ENCODE measurements at regions not wholly inside any gene's neighbourhood (a gene's known extent, or its start where the extent isn't known, plus 50 kb on each side); places are given as distances from the start of the nearest gene placed in this dataset.
"Not testable (repeated sequence)": the region's sequence is repeated elsewhere in the genome, so short reads cannot be mapped to it uniquely, and the experiment has no call there.

DNA sequence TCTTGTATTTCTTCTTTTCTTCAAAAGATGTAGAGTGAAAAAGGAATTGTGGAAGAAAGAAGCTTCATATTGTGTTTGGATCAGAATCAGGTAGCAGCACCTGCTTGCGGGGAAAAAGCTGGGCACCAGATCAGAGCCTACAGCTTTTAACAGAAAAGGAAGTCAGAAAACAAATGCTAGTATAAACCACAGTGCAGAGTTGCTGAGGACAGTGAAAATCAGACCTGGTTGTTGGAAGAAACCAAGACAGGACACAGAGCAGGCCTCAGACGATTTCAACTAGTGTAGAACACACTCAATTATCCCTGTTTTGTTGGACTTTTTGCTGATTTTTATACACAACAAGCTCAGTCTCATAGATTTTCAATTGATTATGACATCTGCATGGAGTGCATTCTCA, 221.4 kb downstream of the PTN start:
- H3K4me1 ChIP-seq (ENCODE audit: low read length), result peaks cover 17% of the 10 kb centered on the region
- H4K20me1 ChIP-seq (ENCODE audit: insufficient read depth, low read length), result no peaks in the 10 kb centered on the region
- H3K4me3 ChIP-seq (ENCODE audit: low read length), result no peak overlapping the region
- TF ChIP-seq CTCF (IDR thresholded peaks at IDR 0.05; ENCODE audit: low read depth, low read length) (no peak), EZH2phosphoT487 (IDR thresholded peaks at IDR 0.05; ENCODE audit: low read depth) (no peak)
- no peak overlapping the region for H3K27ac ChIP-seq (ENCODE audit: low read length)
- H3K79me2 ChIP-seq (ENCODE audit: low read length), result no peaks in the 10 kb centered on the region
- no peaks in the 10 kb centered on the region for H3K27me3 ChIP-seq (ENCODE audit: low read depth, low read length)
- H3K36me3 ChIP-seq (replicated peaks; ENCODE audit: low read depth, low read length), result peaks cover 9% of the 10 kb centered on the region
- no peak overlapping the region for H3K4me2 ChIP-seq (ENCODE audit: low read length)
- H3K9ac ChIP-seq (ENCODE audit: low read length), result no peak overlapping the region
- H2AFZ ChIP-seq (ENCODE audit: low read depth, low read length), result no peak overlapping the region
- H3K9me3 ChIP-seq (ENCODE audit: insufficient read depth, low read length), result no peaks in the 10 kb centered on the region

- Histone ChIP-seq H3K4me1 (ENCODE audit: low read length) (peaks cover 17% of the 10 kb centered on the region), H3K27ac (ENCODE audit: low read length) (peak overlapping the region; percentile 70), H3K9ac (ENCODE audit: low read length) (no peak overlapping the region), H2AFZ (ENCODE audit: low read depth, low read length) (no peak overlapping the region), H3K36me3 (replicated peaks; ENCODE audit: low read depth, low read length) (peaks cover 9% of the 10 kb centered on the region), H3K27me3 (ENCODE audit: low read depth, low read length) (no peaks in the 10 kb centered on the region), H3K79me2 (ENCODE audit: low read length) (no peaks in the 10 kb centered on the region), H3K9me3 (ENCODE audit: insufficient read depth, low read length) (no peaks in the 10 kb centered on the region), H4K20me1 (ENCODE audit: insufficient read depth, low read length) (no peaks in the 10 kb centered on the region), H3K4me3 (ENCODE audit: low read length) (0 out of 2 replicates have a peak overlapping the region, but pooled peaks have one; percentile 9), H3K4me2 (ENCODE audit: low read length) (peak overlapping the region; percentile 47)
- TF ChIP-seq CTCF (IDR thresholded peaks at IDR 0.05; ENCODE audit: low read depth, low read length) (no peak), EZH2phosphoT487 (IDR thresholded peaks at IDR 0.05; ENCODE audit: low read depth) (no peak)
Observed at GRCh38 chr7:137120690-137121089, 222.8 kb downstream of the PTN start.

GRCh38 chr7:137110535-137110934, 233.0 kb downstream of the PTN start:
- no peaks in the 10 kb centered on the region for H4K20me1 ChIP-seq (ENCODE audit: insufficient read depth, low read length)
- no peaks in the 10 kb centered on the region for H3K79me2 ChIP-seq (ENCODE audit: low read length)
- H2AFZ ChIP-seq (ENCODE audit: low read depth, low read length), result no peak overlapping the region
- H3K36me3 ChIP-seq (replicated peaks; ENCODE audit: low read depth, low read length), result no peaks in the 10 kb centered on the region
- no peak overlapping the region for H3K4me3 ChIP-seq (ENCODE audit: low read length)
- no peaks in the 10 kb centered on the region for H3K4me1 ChIP-seq (ENCODE audit: low read length)
- no peak overlapping the region for H3K9ac ChIP-seq (ENCODE audit: low read length)
- no peaks in the 10 kb centered on the region for H3K27me3 ChIP-seq (ENCODE audit: low read depth, low read length)
- H3K27ac ChIP-seq (ENCODE audit: low read length), result no peak overlapping the region
- TF ChIP-seq CTCF (IDR thresholded peaks at IDR 0.05; ENCODE audit: low read depth, low read length) (no peak), EZH2phosphoT487 (IDR thresholded peaks at IDR 0.05; ENCODE audit: low read depth) (no peak)
- no peak overlapping the region for H3K4me2 ChIP-seq (ENCODE audit: low read length)
- H3K9me3 ChIP-seq (ENCODE audit: insufficient read depth, low read length), result no peaks in the 10 kb centered on the region

DNA sequence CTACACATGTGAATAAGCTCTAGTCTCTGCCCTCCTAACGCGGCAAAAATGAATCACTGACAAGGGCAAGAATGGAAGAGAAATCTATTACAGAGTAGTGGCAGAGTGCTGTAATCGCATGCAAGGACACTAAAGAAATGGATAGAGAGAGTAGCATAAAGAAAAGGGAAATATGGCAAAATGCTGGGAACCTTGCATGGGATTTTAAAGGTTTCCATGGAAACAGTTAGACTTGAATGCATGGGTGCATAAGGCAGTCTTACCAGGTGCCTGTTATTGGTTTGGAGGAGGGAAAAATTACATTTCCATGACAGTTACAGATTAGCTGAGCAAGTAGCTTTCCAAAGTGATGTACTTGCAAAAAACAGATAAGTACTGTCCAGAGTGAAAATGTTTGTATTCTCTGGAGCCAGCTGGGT, 233.4 kb downstream of the PTN start:
- no peaks in the 10 kb centered on the region for H3K36me3 ChIP-seq (replicated peaks; ENCODE audit: low read depth, low read length)
- no peak overlapping the region for H3K9ac ChIP-seq (ENCODE audit: low read length)
- no peaks in the 10 kb centered on the region for H4K20me1 ChIP-seq (ENCODE audit: insufficient read depth, low read length)
- H3K27ac ChIP-seq (ENCODE audit: low read length), result no peak overlapping the region
- no peaks in the 10 kb centered on the region for H3K9me3 ChIP-seq (ENCODE audit: insufficient read depth, low read length)
- no peaks in the 10 kb centered on the region for H3K79me2 ChIP-seq (ENCODE audit: low read length)
- no peaks in the 10 kb centered on the region for H3K27me3 ChIP-seq (ENCODE audit: low read depth, low read length)
- H3K4me3 ChIP-seq (ENCODE audit: low read length), result no peak overlapping the region
- H3K4me2 ChIP-seq (ENCODE audit: low read length), result no peak overlapping the region
- no peak overlapping the region for H2AFZ ChIP-seq (ENCODE audit: low read depth, low read length)
- no peaks in the 10 kb centered on the region for H3K4me1 ChIP-seq (ENCODE audit: low read length)
- no peak for TF ChIP-seq CTCF (IDR thresholded peaks at IDR 0.05; ENCODE audit: low read depth, low read length)

DNA sequence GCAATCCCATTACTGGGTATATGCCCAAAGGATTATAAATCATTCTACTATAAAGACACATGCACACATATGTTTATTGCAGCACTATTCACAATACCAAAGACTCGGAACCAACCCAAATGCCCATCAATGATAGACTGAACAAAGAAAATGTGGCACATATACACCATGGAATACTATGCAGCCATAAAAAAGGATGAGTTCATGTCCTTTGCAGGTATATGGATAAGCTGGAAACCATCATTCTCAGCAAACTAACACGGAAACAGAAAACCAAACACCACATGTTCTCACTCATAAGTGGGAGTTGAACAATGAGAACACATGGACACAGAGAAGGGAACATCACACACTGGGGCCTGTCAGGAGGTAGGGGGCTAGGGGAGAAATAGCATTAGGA, 235.7 kb downstream of the PTN start:
- H4K20me1 ChIP-seq (ENCODE audit: insufficient read depth, low read length), result not testable (repeated sequence)

GRCh38 chr7:137103526-137103925, 235.1 kb downstream of the CHRM2 start:
- H3K9ac ChIP-seq (ENCODE audit: low read length); H3K36me3 ChIP-seq (replicated peaks; ENCODE audit: low read depth, low read length); H2AFZ ChIP-seq (ENCODE audit: low read depth, low read length); H3K4me3 ChIP-seq (ENCODE audit: low read length); H3K79me2 ChIP-seq (ENCODE audit: low read length); H3K4me2 ChIP-seq (ENCODE audit: low read length); H3K27me3 ChIP-seq (ENCODE audit: low read depth, low read length); H3K9me3 ChIP-seq (ENCODE audit: insufficient read depth, low read length); H3K27ac ChIP-seq (ENCODE audit: low read length); H3K4me1 ChIP-seq (ENCODE audit: low read length); H4K20me1 ChIP-seq (ENCODE audit: insufficient read depth, low read length): not testable (repeated sequence)

More for the DNA sequence above, 235.7 kb downstream of the PTN start:
- H3K4me2 ChIP-seq (ENCODE audit: low read length); H3K79me2 ChIP-seq (ENCODE audit: low read length); H3K27ac ChIP-seq (ENCODE audit: low read length); H3K27me3 ChIP-seq (ENCODE audit: low read depth, low read length); H3K4me3 ChIP-seq (ENCODE audit: low read length); H3K9me3 ChIP-seq (ENCODE audit: insufficient read depth, low read length); H3K4me1 ChIP-seq (ENCODE audit: low read length); H3K36me3 ChIP-seq (replicated peaks; ENCODE audit: low read depth, low read length); H3K9ac ChIP-seq (ENCODE audit: low read length); H2AFZ ChIP-seq (ENCODE audit: low read depth, low read length): not testable (repeated sequence)

Data from OCI-LY3 (cell line).